HEK293 (cell line): ENCODE measurements at regions not wholly inside any gene's neighbourhood (a gene's known extent, or its start where the extent isn't known, plus 50 kb on each side); places are given as distances from the start of the nearest gene placed in this dataset.

ENCODE experiments used
- CTCF ChIA-PET: fragments of 350-600 bp; formaldehyde crosslinking; extraction: SDS; loops from one replicate; lab custom pipeline; 2021; ENCODE audit warnings: antibody characterized with exemption; lab: Yijun Ruan, JAX
- POLR2A ChIA-PET: fragments of 300-600 bp; formaldehyde crosslinking; extraction: SDS; loops from one replicate; lab custom pipeline; 2020; ENCODE audit warnings: antibody characterized with exemption, inconsistent platforms; lab: Yijun Ruan, JAX
- H3K27ac ChIP-seq: fragments of 200-500 bp; sonication (Bioruptor generic); 2 replicates; pipeline ENCODE4 v1.5.1; 2014; ENCODE audit warnings: low read depth, low read length, control low read depth, inconsistent platforms; ENCODE audit errors: extremely low read depth
- H3K36me3 ChIP-seq, 2 experiments: fragments of 200-500 bp in 1 of 2; sonication (Bioruptor generic) in 1 of 2; 1 replicate in 1 of 2; 2 replicates in 1 of 2; pipeline ENCODE4 v1.5.1; 2014 to 2017; ENCODE audit warnings: inconsistent platforms in 2 of 2, low read length in 2 of 2; ENCODE audit not compliant: control insufficient read depth in 2 of 2, insufficient read depth in 1 of 2
- H3K4me1 ChIP-seq: fragments of 200-500 bp; sonication (Bioruptor generic); 2 replicates; pipeline ENCODE4 v1.5.1; 2014; ENCODE audit warnings: mild to moderate bottlenecking, low read length, inconsistent platforms; ENCODE audit not compliant: control insufficient read depth, insufficient read depth
- H3K4me3 ChIP-seq: 2 replicates; pipeline ENCODE4 v1.5.1; 2011; ENCODE audit warnings: low read depth, mild to moderate bottlenecking, control low read depth, low read length, moderate library complexity
- H3K9me3 ChIP-seq: fragments of 200-500 bp; sonication (Bioruptor generic); 2 replicates; pipeline ENCODE4 v1.5.1; 2014; ENCODE audit warnings: low read depth, low read length, inconsistent platforms; ENCODE audit not compliant: control insufficient read depth, insufficient read depth
- BCL11B ChIP-seq: fragments of 450-650 bp; formaldehyde crosslinking; IDR thresholded peaks from 2 replicates; pipeline ENCODE4 v1.5.1; 2016; ENCODE audit warnings: low read depth, missing biosample characterization, missing genetic modification characterization
- GLIS1 ChIP-seq: fragments of 450-650 bp; formaldehyde crosslinking; IDR thresholded peaks from 2 replicates; pipeline ENCODE4 v1.5.1; 2016; ENCODE audit warnings: missing biosample characterization, missing genetic modification characterization
- KLF10 ChIP-seq: fragments of 450-650 bp; IDR thresholded peaks from 2 replicates; pipeline ENCODE4 v1.5.1; 2018; ENCODE audit warnings: missing biosample characterization, mild to moderate bottlenecking, missing genetic modification characterization
- PRDM6 ChIP-seq: fragments of 450-650 bp; formaldehyde crosslinking; IDR thresholded peaks from 2 replicates; pipeline ENCODE4 v1.5.1; 2017; ENCODE audit warnings: missing biosample characterization, missing genetic modification characterization
- RBAK ChIP-seq: fragments of 450-650 bp; formaldehyde crosslinking; IDR thresholded peaks from 2 replicates; pipeline ENCODE4 v1.5.1; 2016; ENCODE audit warnings: missing biosample characterization, missing genetic modification characterization
- REPIN1 ChIP-seq: fragments of 450-650 bp; formaldehyde crosslinking; IDR thresholded peaks from 2 replicates; pipeline ENCODE4 v1.5.1; 2017; ENCODE audit warnings: missing biosample characterization, missing genetic modification characterization, low read depth
- SP3 ChIP-seq: fragments of 450-650 bp; formaldehyde crosslinking; IDR thresholded peaks from 2 replicates; pipeline ENCODE4 v1.5.1; 2016; ENCODE audit warnings: missing biosample characterization, missing genetic modification characterization
- ZBTB6 ChIP-seq: fragments of 450-650 bp; formaldehyde crosslinking; IDR thresholded peaks from 2 replicates; pipeline ENCODE4 v1.5.1; 2017; ENCODE audit warnings: missing biosample characterization, missing genetic modification characterization
- ZFP41 ChIP-seq: fragments of 450-650 bp; formaldehyde crosslinking; IDR thresholded peaks from 2 replicates; pipeline ENCODE4 v1.5.1; 2016; ENCODE audit warnings: missing biosample characterization, missing genetic modification characterization, borderline replicate concordance
- ZNF121 ChIP-seq: fragments of 450-650 bp; formaldehyde crosslinking; IDR thresholded peaks from 2 replicates; pipeline ENCODE4 v1.5.1; 2016; ENCODE audit warnings: missing biosample characterization, missing genetic modification characterization
- ZNF132 ChIP-seq: fragments of 450-650 bp; formaldehyde crosslinking; IDR thresholded peaks from 2 replicates; pipeline ENCODE4 v1.5.1; 2017; ENCODE audit warnings: missing biosample characterization, missing genetic modification characterization, borderline replicate concordance
- ZNF133 ChIP-seq: fragments of 450-650 bp; formaldehyde crosslinking; IDR thresholded peaks from 2 replicates; pipeline ENCODE4 v1.5.1; 2016; ENCODE audit warnings: missing biosample characterization, missing genetic modification characterization
- ZNF354C ChIP-seq: fragments of 450-650 bp; formaldehyde crosslinking; IDR thresholded peaks from 2 replicates; pipeline ENCODE4 v1.5.1; 2016; ENCODE audit warnings: missing biosample characterization, missing genetic modification characterization, low read depth, borderline replicate concordance
- ZNF423 ChIP-seq: fragments of 450-650 bp; formaldehyde crosslinking; IDR thresholded peaks from 2 replicates; pipeline ENCODE4 v1.5.1; 2016; ENCODE audit warnings: missing biosample characterization, missing genetic modification characterization
- ZNF473 ChIP-seq: fragments of 450-650 bp; formaldehyde crosslinking; IDR thresholded peaks from 2 replicates; pipeline ENCODE4 v1.5.1; 2017; ENCODE audit warnings: missing biosample characterization, missing genetic modification characterization
- ZNF510 ChIP-seq: fragments of 450-650 bp; formaldehyde crosslinking; IDR thresholded peaks from 2 replicates; pipeline ENCODE4 v1.5.1; 2018; ENCODE audit warnings: mild to moderate bottlenecking, missing genetic modification characterization, missing biosample characterization; ENCODE audit not compliant: insufficient replicate concordance
- ZNF518A ChIP-seq: fragments of 450-650 bp; formaldehyde crosslinking; conservative IDR thresholded peaks from 2 replicates; pipeline ENCODE4 v1.5.1; 2016; ENCODE audit warnings: low read depth, missing biosample characterization, missing genetic modification characterization
- ZNF530 ChIP-seq: fragments of 450-650 bp; formaldehyde crosslinking; IDR thresholded peaks from 2 replicates; pipeline ENCODE4 v1.5.1; 2016; ENCODE audit warnings: low read depth, missing biosample characterization, missing genetic modification characterization
- ZNF580 ChIP-seq: fragments of 450-650 bp; formaldehyde crosslinking; IDR thresholded peaks from 2 replicates; pipeline ENCODE4 v1.5.1; 2016; ENCODE audit warnings: missing biosample characterization, missing genetic modification characterization
- ZNF585B ChIP-seq: fragments of 450-650 bp; formaldehyde crosslinking; IDR thresholded peaks from 2 replicates; pipeline ENCODE4 v1.5.1; 2016; ENCODE audit warnings: missing biosample characterization, missing genetic modification characterization
- ZNF621 ChIP-seq: fragments of 450-650 bp; formaldehyde crosslinking; IDR thresholded peaks from 2 replicates; pipeline ENCODE4 v1.5.1; 2017; ENCODE audit warnings: missing biosample characterization, missing genetic modification characterization
- ZNF707 ChIP-seq: fragments of 450-650 bp; formaldehyde crosslinking; IDR thresholded peaks from 2 replicates; pipeline ENCODE4 v1.5.1; 2016; ENCODE audit warnings: missing biosample characterization, missing genetic modification characterization
- ZNF776 ChIP-seq: fragments of 450-650 bp; formaldehyde crosslinking; IDR thresholded peaks from 2 replicates; pipeline ENCODE4 v1.5.0; 2017; ENCODE audit warnings: missing biosample characterization, missing genetic modification characterization, borderline replicate concordance
- ZNF792 ChIP-seq: fragments of 450-650 bp; formaldehyde crosslinking; IDR thresholded peaks from 2 replicates; pipeline ENCODE4 v1.5.1; 2016; ENCODE audit warnings: missing biosample characterization, missing genetic modification characterization
- ZNF837 ChIP-seq: fragments of 450-650 bp; formaldehyde crosslinking; IDR thresholded peaks from 2 replicates; pipeline ENCODE4 v1.5.1; 2016; ENCODE audit warnings: missing biosample characterization, missing genetic modification characterization
- ZXDB ChIP-seq: fragments of 450-650 bp; formaldehyde crosslinking; IDR thresholded peaks from 2 replicates; pipeline ENCODE4 v1.5.1; 2016; ENCODE audit warnings: missing biosample characterization, missing genetic modification characterization

- H3K4me3 ChIP-seq, result no peak overlapping the region
- no peak overlapping the region for H3K27ac ChIP-seq
- CTCF ChIA-PET, result no interaction called here
- POLR2A ChIA-PET, result no interaction called here
- TF ChIP-seq ZNF707 (tag by site-specific recombination) (no peak), SP3 (tag by site-specific recombination) (no peak), ZNF621 (no peak), ZBTB6 (tag by site-specific recombination) (no peak), REPIN1 (tag by site-specific recombination) (no peak), ZNF518A (no peak), ZNF510 (tag by site-specific recombination) (no peak), ZXDB (tag by site-specific recombination) (no peak), PRDM6 (no peak), ZNF132 (tag by site-specific recombination) (no peak), ZNF423 (tag by site-specific recombination) (no peak)
- TF ChIP-seq, all 188 proteins: peak for 0
- no peaks in the 10 kb centered on the region for H3K4me1 ChIP-seq
- no peaks in the 10 kb centered on the region for H3K36me3 ChIP-seq
- H3K9me3 ChIP-seq, result no peaks in the 10 kb centered on the region
Observed at GRCh38 chr1:105894006-105894405, 1162.5 kb upstream of the PRMT6 start.

- Histone ChIP-seq H3K4me1 (no peaks in the 10 kb centered on the region), H3K27ac (no peak overlapping the region), H3K9me3 (no peaks in the 10 kb centered on the region), H3K36me3 (no peaks in the 10 kb centered on the region), H3K4me3 (no peak overlapping the region)
- ChIA-PET POLR2A (no interaction called here), CTCF (interaction anchor here (1.5 kb wide), 1 partner anchor 10 kb away, joined by 3 read pairs; no protein-coding TSS in a partner anchor)
- no peak for TF ChIP-seq BCL11B (tag by site-specific recombination)
- TF ChIP-seq KLF10 (tag by site-specific recombination), result no peak
- no peak for TF ChIP-seq ZNF530 (tag by site-specific recombination)
- no peak for TF ChIP-seq ZNF580 (tag by site-specific recombination)
- TF ChIP-seq ZNF792 (tag by site-specific recombination), result no peak
- TF ChIP-seq RBAK (tag by site-specific recombination), result no peak
- no peak for TF ChIP-seq ZNF585B (tag by site-specific recombination)
- TF ChIP-seq ZNF837, result no peak
- no peak for TF ChIP-seq ZFP41 (tag by site-specific recombination)
- TF ChIP-seq ZNF354C (tag by site-specific recombination), result no peak
- no peak for TF ChIP-seq ZNF121 (tag by site-specific recombination)
- no peak for TF ChIP-seq ZNF133 (tag by site-specific recombination)
- no peak for TF ChIP-seq ZNF776 (tag by site-specific recombination)
- no peak for TF ChIP-seq ZNF473 (tag by site-specific recombination)
- TF ChIP-seq ZNF707 (tag by site-specific recombination), result no peak
- TF ChIP-seq GLIS1, result no peak
Observed at GRCh38 chr1:105909811-105910210, 1146.7 kb upstream of the PRMT6 start.
